Activated T-cell treated with anti-CD3 and anti-CD28 coated beads, Interleukin-2, amount 50 U/mL, for 72 hours (primary cell): ENCODE measurements at regions not wholly inside any gene's neighbourhood (a gene's known extent, or its start where the extent isn't known, plus 50 kb on each side); places are given as distances from the start of the nearest gene placed in this dataset.
"Not testable (repeated sequence)": the region's sequence is repeated elsewhere in the genome, so short reads cannot be mapped to it uniquely, and the experiment has no call there.

Experiments used
- ATAC-seq, 2 donors: fragments of 150-1000 bp; cut with Tn5 transposase; replicated peaks in 1 of 2; 2 replicates each; pipeline ENCODE4 v1.10.0; 2021; ENCODE audit warnings: moderate library complexity in 2 of 2, mild to moderate bottlenecking in 1 of 2
- DNase-seq, 2 donors: peaks; one replicate each; pipeline ENCODE4 v3.0.0; 2021 to 2022; ENCODE audit warnings: mixed read lengths in 1 of 2
- H3K27ac Mint-ChIP-seq: one replicate; pipeline ENCODE4 v1.8.0; 2022; ENCODE audit warnings: mild to moderate bottlenecking, moderate library complexity, mixed read lengths
- H3K27me3 Mint-ChIP-seq: one replicate; pipeline ENCODE4 v1.8.0; 2022; ENCODE audit warnings: low read depth, mixed read lengths
- H3K36me3 Mint-ChIP-seq, 2 donors: one replicate each; pipeline ENCODE4 v1.8.0; 2022; ENCODE audit warnings: mixed read lengths in 2 of 2, mild to moderate bottlenecking in 1 of 2; ENCODE audit not compliant: insufficient read depth in 2 of 2
- H3K4me1 Mint-ChIP-seq: one replicate; pipeline ENCODE4 v1.8.0; 2022; ENCODE audit warnings: low read depth, mixed read lengths
- H3K4me3 Mint-ChIP-seq, 2 donors: one replicate each; pipeline ENCODE4 v1.8.0; 2022; ENCODE audit warnings: mild to moderate bottlenecking in 2 of 2, mixed read lengths in 2 of 2, moderate library complexity in 2 of 2
- H3K9me3 Mint-ChIP-seq, 2 donors: one replicate each; pipeline ENCODE4 v1.8.0; 2022; ENCODE audit warnings: mixed read lengths in 2 of 2

DNA sequence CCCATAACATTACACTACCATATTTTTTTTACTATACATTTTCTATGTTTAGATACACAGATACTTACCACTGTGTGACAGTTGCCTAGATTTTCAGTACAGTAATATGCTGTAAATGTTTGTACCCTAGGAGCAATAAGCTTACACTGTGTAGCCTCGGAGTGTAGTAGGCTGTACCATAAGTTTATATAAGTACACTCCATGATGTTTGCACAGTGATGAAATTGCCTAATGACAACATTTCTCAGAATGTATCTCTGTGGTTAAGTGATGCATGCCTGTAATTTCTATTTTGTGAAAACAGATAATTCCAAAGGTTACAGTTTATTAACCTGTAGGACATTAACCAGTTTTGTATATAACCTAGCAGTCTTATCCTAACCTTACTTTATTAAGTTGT, 128.1 kb upstream of the RBMS1 start:
- Mint-ChIP-seq H3K9me3 (peaks cover 2 to 5% of the 10 kb centered on the region in 2 donors), H3K4me3 (no peak overlapping the region), H3K36me3 (no peaks in the 10 kb centered on the region), H3K4me1 (no peaks in the 10 kb centered on the region), H3K27me3 (no peaks in the 10 kb centered on the region), H3K27ac (no peak overlapping the region)
- ATAC-seq: no peak
- DNase-seq: no peak

DNA sequence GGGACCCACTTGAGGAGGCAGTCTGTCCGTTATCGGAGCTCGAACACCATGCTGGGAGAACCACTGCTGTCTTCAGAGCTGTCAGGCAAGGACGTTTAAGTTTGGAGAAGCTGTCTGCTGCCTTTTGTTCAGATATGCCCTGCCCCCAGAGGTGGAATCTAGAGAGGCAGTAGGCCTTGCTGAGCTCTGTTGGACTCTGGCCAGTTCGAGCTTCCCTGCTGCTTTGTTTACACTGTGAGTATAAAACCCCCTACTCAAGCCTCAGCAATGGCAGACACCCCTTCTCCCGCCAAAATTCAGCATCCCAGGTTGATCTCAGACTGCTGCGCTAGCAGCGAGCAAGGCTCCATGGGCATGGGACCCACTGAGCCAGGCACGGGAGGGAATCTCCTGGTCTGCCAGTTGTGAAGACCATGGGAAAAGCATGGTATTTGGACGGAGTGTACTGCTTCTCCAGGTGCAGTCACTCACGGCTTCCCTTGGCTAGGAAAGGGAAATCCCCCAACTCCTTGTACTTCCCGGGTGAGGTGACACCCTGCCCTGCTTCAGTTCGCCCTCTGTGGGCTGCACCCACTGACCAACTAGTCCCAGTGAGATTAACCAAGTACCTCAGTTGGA, 134.5 kb upstream of the RBMS1 start:
- not testable (repeated sequence) for H3K27me3 Mint-ChIP-seq, H3K27ac Mint-ChIP-seq, H3K9me3 Mint-ChIP-seq, H3K4me3 Mint-ChIP-seq, DNase-seq, H3K4me1 Mint-ChIP-seq, ATAC-seq, H3K36me3 Mint-ChIP-seq

DNA sequence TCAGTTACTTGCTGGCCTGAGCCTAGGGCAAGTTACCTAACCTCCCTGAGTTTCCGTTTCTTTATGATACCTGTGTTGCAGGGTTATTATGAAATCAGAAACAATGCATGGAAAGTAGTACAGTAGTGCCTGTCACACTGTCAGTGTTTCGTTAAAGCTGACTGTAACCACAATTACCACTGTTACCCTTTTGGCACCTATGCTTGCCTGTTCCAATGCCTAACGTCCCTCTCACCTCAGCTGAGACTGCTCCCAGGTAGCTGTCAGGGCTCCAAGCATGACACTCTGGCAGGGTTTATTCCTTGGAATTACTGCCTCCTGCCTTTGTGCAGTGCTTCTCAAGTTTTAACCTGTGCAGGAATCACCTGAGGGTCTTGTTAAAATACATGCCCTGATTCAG, 135.2 kb upstream of the RBMS1 start:
- no peak overlapping the region for H3K4me3 Mint-ChIP-seq
- H3K4me1 Mint-ChIP-seq: peaks cover 7% of the 10 kb centered on the region
- H3K36me3 Mint-ChIP-seq: peaks cover 0 to 2% of the 10 kb centered on the region in 2 donors
- ATAC-seq: peak in 1 of 2 donors; percentile 31
- no peak overlapping the region for H3K27ac Mint-ChIP-seq
- no peaks in the 10 kb centered on the region for H3K27me3 Mint-ChIP-seq
- peaks cover 0 to 4% of the 10 kb centered on the region in 2 donors for H3K9me3 Mint-ChIP-seq
- no peak for DNase-seq

DNA sequence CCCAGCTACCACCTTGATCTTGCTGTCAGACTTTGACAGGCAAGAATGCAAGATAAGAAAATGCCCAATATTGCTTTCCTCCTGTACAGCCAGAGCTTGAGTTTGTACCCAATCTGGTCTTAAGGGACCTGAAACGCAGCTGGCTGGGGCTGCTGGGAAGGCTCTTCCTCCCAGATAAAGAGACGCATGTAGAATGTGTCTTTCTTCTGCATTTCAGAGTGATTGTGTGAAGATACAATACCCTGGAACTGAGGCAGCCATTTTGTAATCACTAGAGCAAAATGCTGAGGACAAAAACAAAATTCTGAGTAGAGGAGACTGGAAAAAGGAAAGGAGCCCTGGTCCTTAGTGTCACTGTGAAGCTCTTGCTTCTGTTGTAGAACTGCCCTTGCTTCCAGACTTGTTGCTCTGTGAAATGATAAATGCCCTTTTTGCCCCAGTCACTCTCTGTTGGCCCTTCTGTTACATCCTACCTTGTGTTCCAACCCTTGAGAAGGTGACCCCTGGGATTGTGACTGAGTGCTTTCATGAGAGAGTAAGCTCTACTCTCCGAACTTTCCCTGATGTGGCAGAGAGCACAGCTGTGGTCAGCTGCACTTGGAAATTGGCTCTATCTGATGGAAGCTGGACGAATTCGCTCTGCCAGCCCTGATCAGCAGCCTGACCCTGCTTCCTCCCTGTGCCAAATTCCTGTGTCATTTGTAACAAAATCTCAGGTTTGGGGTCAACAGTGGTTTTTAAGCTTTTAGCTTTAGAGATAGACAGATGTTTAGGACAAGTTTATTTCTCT, 137.4 kb upstream of the RBMS1 start:
- Mint-ChIP-seq H3K36me3 (peaks cover 0 to 2% of the 10 kb centered on the region in 2 donors), H3K27ac (no peak overlapping the region), H3K9me3 (peaks cover 0 to 2% of the 10 kb centered on the region in 2 donors), H3K27me3 (no peaks in the 10 kb centered on the region), H3K4me3 (no peak overlapping the region), H3K4me1 (peaks cover 7% of the 10 kb centered on the region)
- ATAC-seq (no peak), DNase-seq (no peak)

DNA sequence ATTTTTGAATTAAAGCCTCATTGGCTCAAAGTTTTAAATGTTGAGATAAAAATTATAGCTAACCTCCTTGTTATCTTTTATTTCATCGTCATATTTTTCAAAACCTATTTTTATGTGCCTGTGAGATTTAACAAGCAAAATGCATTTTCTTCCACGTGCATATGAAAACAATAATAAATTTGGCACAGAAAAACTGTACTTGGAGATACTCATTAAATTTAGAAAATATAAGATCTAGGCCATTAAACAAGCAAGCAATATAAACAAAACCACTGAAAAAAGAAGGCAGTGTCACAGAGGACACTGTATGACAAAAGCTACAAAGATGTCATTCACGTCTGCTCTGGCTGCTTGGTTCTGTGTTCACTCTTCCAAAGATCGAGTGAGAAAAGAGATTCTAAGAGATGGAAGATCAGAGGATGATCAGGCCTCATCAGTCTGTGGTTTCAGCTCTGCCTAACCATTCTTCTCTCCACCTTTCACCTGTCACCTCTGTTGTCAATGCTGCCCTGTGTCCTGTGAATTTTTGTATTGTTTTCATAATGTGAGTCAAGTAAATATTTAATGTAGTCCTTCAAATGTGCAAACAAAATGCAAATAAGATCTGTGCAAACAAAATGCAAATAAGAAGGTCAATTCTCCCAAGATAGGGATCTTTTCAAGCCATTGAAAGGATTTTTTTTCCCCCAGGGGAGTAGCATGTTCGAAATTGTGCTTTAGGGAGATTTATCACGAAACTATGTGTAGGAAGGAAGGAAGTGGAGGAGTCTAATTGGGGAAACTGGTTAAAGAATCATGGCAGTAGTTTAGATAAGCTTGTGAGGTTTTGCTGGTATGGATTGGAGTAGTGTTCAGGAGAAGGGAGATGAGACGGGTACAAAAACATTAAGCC, 138.7 kb upstream of the RBMS1 start:
- DNase-seq (no peak), ATAC-seq (no peak)
- H3K27ac Mint-ChIP-seq: no peak overlapping the region
- no peaks in the 10 kb centered on the region for H3K27me3 Mint-ChIP-seq
- no peak overlapping the region for H3K4me3 Mint-ChIP-seq
- peaks cover 7% of the 10 kb centered on the region for H3K4me1 Mint-ChIP-seq
- peaks cover 0 to 4% of the 10 kb centered on the region in 2 donors for H3K9me3 Mint-ChIP-seq
- peaks cover 0 to under 1% of the 10 kb centered on the region in 2 donors for H3K36me3 Mint-ChIP-seq

DNA sequence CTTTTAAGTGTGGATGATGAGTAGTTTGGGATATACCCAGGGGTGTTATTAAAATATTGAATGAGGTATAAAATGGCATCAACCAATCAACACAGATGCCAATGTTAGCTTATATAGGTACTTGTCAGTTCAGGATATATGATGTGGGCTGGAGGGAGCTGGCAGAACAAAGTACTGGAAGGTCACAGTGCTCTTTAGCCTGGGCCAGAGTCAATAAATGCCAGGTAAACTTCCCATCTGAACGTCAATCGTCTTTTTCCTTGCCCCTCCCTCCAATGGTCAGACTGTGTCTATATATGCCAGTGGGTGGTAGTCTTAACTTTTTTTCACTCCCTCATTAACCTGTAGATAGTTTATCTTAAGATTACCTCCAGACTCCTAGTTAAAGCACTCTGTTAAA, 140.8 kb upstream of the RBMS1 start:
- no peak overlapping the region for H3K27ac Mint-ChIP-seq
- H3K27me3 Mint-ChIP-seq: no peaks in the 10 kb centered on the region
- peaks cover 2 to 4% of the 10 kb centered on the region in 2 donors for H3K36me3 Mint-ChIP-seq
- ATAC-seq: no peak
- no peak overlapping the region for H3K4me3 Mint-ChIP-seq
- peaks cover 7% of the 10 kb centered on the region for H3K4me1 Mint-ChIP-seq
- H3K9me3 Mint-ChIP-seq: peaks cover 2 to 8% of the 10 kb centered on the region in 2 donors
- DNase-seq: no peak

DNA sequence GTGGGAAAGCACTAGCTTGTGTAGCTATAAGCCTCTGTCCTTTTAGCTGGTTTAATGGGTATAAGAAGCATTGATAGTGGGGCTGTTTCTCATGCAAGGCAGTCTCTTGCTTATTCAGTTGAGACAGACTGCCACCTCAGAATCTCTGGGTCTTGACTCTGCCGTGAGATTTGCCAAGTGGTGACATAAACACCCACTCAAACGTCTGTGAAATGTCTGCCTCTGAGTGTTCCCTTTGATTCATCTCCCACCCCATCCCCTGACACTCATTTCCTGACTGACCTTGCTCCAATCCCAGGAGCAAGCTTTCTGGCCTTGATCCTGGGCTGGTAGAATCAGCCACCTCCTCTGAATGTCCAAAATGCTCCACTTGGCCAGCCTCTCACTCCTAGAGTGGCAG, 141.9 kb upstream of the RBMS1 start:
- Mint-ChIP-seq H3K4me1 (peaks cover 7% of the 10 kb centered on the region), H3K27ac (no peak overlapping the region), H3K9me3 (peaks cover 7 to 12% of the 10 kb centered on the region in 2 donors), H3K4me3 (no peak overlapping the region), H3K36me3 (peaks cover 8 to 10% of the 10 kb centered on the region in 2 donors), H3K27me3 (no peaks in the 10 kb centered on the region)
- ATAC-seq (no peak), DNase-seq (no peak)

DNA sequence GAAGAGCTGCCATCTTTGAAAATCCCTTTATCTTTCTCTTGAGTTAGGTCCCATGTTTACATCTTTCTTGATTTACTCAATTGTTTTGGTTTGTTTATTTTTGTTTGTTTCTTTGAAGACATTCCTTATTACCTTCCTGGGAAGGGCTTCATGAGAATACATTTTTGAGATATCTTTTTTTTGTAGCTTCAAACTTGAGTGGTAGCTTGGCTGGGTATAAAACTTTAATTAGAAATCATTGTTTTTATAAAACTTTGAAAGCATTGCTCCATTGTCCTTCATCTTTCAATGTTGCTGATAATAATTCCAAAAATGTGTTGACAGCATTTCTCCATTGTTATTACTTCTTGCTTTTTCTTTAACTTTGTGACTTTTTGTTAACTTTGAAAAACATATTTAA, 145.9 kb upstream of the RBMS1 start:
- no peak for ATAC-seq
- Mint-ChIP-seq H3K4me1 (no peaks in the 10 kb centered on the region), H3K27me3 (no peaks in the 10 kb centered on the region), H3K4me3 (no peak overlapping the region), H3K36me3 (peaks cover 10 to 14% of the 10 kb centered on the region in 2 donors), H3K27ac (no peak overlapping the region), H3K9me3 (peaks cover 9 to 14% of the 10 kb centered on the region in 2 donors)
- no peak for DNase-seq

DNA sequence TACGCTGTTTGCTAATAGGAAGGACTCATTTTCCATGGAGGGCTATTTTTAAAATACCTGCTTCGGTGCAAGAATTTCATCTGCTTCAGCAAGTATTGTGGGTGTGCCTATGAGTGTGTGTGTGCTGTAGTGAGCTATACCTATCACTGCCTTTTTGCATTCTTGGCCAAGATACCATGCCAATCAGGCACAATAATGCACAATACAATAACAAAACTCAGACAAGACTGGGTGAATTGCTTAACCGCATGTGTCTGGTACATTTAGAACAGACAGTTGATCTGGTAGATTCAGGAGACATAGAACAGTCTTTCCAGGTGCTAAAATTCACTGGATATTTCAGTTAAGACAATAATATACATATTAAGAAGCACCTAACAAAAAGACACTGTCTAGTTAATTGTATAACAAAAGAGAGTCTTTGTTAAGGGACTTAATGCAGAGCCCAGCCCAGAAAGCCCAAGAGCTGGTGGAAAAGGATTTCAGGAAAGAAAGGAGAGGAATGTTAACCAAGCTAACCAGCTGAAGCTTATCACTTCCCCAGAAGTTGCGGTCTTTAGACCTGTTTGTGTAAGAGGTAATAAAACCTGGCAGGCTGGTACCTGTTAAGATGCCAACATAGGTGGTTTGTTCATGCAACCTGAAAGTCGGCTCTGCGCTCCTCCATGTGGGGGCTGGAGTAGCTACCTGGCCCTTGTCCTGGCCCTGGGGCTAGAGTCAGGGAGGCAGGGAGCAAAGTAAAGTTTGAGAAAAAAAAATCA, 153.3 kb upstream of the RBMS1 start:
- DNase-seq: no peak
- ATAC-seq: no peak
- Mint-ChIP-seq H3K27ac (no peak overlapping the region), H3K9me3 (no peaks in the 10 kb centered on the region), H3K4me1 (peaks cover 6% of the 10 kb centered on the region), H3K27me3 (no peaks in the 10 kb centered on the region), H3K36me3 (no peaks in the 10 kb centered on the region), H3K4me3 (no peak overlapping the region)

DNA sequence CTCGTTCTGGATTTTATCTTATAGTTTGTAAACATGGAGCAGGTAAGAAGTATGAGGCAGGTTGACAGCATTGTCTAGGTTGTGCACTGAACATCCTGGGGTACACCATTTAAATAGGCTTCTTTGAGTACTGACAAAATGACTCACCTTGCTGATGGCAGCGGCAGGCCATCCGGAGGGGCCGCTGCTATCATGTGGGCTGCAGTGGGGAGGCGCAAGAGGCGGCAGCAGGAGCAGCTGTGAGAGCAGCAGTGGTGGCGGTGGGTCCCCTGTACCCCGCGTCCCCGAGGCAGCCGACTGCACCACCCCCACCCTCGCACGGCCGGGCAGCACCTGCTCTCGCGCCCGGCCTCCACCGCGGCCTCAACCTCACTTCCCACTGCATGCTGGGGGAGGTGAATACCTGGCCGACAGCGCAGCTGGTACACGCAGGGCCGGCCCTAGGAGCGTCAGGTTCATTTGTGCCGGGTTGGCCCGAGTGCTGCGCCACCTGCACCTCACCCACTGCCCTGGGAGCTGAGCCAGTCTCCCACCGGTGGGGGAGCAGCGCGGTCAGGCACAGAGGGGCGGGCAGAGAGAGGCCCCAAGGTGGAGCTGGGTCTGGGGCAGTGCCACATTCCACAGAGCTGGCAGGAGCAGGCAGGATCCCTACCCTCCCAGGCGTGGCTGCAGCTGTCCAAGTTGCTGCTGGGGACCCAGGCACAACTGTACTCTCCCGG, 154.5 kb upstream of the RBMS1 start:
- peaks cover 19% of the 10 kb centered on the region for H3K4me1 Mint-ChIP-seq
- no peaks in the 10 kb centered on the region for H3K27me3 Mint-ChIP-seq
- ATAC-seq (no peak), DNase-seq (no peak)
- H3K27ac Mint-ChIP-seq: no peak overlapping the region
- H3K9me3 Mint-ChIP-seq: no peaks in the 10 kb centered on the region
- no peak overlapping the region for H3K4me3 Mint-ChIP-seq
- no peaks in the 10 kb centered on the region for H3K36me3 Mint-ChIP-seq

DNA sequence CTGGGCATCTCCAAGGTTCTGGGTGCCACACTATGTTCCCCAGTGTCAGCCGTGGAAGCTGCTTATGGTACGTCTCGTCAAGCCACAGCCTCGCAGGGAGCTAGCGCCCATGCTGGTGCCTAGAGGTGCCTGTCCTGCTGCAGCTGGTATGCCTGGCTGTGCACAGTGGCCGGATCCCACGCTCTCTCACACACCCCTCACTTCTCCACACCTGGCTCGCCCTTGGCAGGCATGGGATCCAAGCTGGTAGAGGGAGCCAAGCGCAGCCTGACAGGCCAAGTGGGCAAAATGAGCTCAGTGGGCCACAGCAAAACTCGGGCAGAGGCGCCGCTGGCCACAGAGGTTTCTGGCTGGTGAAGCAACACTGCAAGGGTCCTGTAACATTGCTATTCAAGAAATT, 156.1 kb upstream of the RBMS1 start:
- H3K36me3 Mint-ChIP-seq: no peaks in the 10 kb centered on the region

More for the DNA sequence above, 156.1 kb upstream of the RBMS1 start:
- H3K4me1 Mint-ChIP-seq: peaks cover 19% of the 10 kb centered on the region
- no peak overlapping the region for H3K27ac Mint-ChIP-seq
- H3K9me3 Mint-ChIP-seq: no peaks in the 10 kb centered on the region
- ATAC-seq: no peak
- no peaks in the 10 kb centered on the region for H3K27me3 Mint-ChIP-seq
- no peak for DNase-seq
- H3K4me3 Mint-ChIP-seq: no peak overlapping the region
